Caco-2 (cell line): ENCODE measurements at regions not wholly inside any gene's neighbourhood (a gene's known extent, or its start where the extent isn't known, plus 50 kb on each side); places are given as distances from the start of the nearest gene placed in this dataset.

Experiments
- BruUV-seq: library from RNA; stranded (reverse); fragments of 400-500 nt; replicated peaks from 2 replicates; lab custom pipeline; 2021; lab: Mats Ljungman, UMichigan
- CTCF ChIA-PET: fragments of 300-600 bp; sonication (Branson Sonifier 250); formaldehyde crosslinking; loops from one replicate; lab custom pipeline; 2022; ENCODE audit warnings: antibody characterized with exemption; lab: Charles Lee
- POLR2A ChIA-PET: fragments of 300-600 bp; sonication (Branson Sonifier 250); formaldehyde crosslinking; loops from one replicate; lab custom pipeline; 2022; ENCODE audit warnings: antibody characterized with exemption; lab: Charles Lee
- DNase-seq, 2 experiments: peaks; one replicate each; pipeline versions ENCODE4 v3.0.0 to v3.0.0-alpha.2; 2020 to 2022
- H3K27me3 ChIP-seq: replicated peaks from 2 replicates; pipeline ENCODE4 v1.6.0; 2011; ENCODE audit warnings: low read length; ENCODE audit not compliant: control insufficient read depth, insufficient read depth
- H3K36me3 ChIP-seq: 2 replicates; pipeline ENCODE4 v1.5.1; 2011; ENCODE audit warnings: low read length; ENCODE audit not compliant: control insufficient read depth, insufficient read depth
- H3K4me1 ChIP-seq: fragments of 250-450 bp; sonication (Bioruptor Pico); 2 replicates; pipeline ENCODE4 v1.5.1; 2020; ENCODE audit warnings: mild to moderate bottlenecking
- H3K4me3 ChIP-seq: 2 replicates; pipeline ENCODE4 v1.5.1; 2011; ENCODE audit warnings: low read depth, mild to moderate bottlenecking, control low read depth, low read length
- H3K9me3 ChIP-seq: fragments of 250-450 bp; sonication (Bioruptor Pico); 2 replicates; pipeline ENCODE4 v1.5.1; 2020; ENCODE audit warnings: mild to moderate bottlenecking, moderate library complexity
- H3K27ac Mint-ChIP-seq: one replicate; pipeline ENCODE4 v1.8.0; 2022; ENCODE audit warnings: mixed read lengths; ENCODE audit not compliant: unreplicated experiment
- H3K27me3 Mint-ChIP-seq: one replicate; pipeline ENCODE4 v1.8.0; 2022; ENCODE audit warnings: mixed read lengths; ENCODE audit not compliant: insufficient read depth, unreplicated experiment
- H3K36me3 Mint-ChIP-seq: one replicate; pipeline ENCODE4 v1.8.0; 2022; ENCODE audit warnings: mild to moderate bottlenecking, mixed read lengths; ENCODE audit not compliant: insufficient read depth, unreplicated experiment
- H3K4me1 Mint-ChIP-seq: one replicate; pipeline ENCODE4 v1.8.0; 2022; ENCODE audit warnings: low read depth, mixed read lengths; ENCODE audit not compliant: unreplicated experiment
- H3K4me3 Mint-ChIP-seq: one replicate; pipeline ENCODE4 v1.8.0; 2022; ENCODE audit warnings: mild to moderate bottlenecking, moderate library complexity, mixed read lengths; ENCODE audit not compliant: unreplicated experiment
- H3K9me3 Mint-ChIP-seq: one replicate; pipeline ENCODE4 v1.8.0; 2022; ENCODE audit warnings: mixed read lengths; ENCODE audit not compliant: unreplicated experiment
- intact Hi-C: fragments of 100-400 bp; cut with micrococcal nuclease; formaldehyde crosslinking; loops from one replicate; pipeline ENCODE4 v1.10.0; 2022; ENCODE audit not compliant: unreplicated experiment
- TF ChIP-seq, protein P1 (sequence below), 2 experiments: fragments of 200-600 bp in 1 of 2; IDR thresholded peaks; 1 replicate in 1 of 2; 2 replicates in 1 of 2; pipeline versions ENCODE4 v1.5.1 to v1.8.0; 2011 to 2022; ENCODE audit warnings: antibody characterized with exemption in 1 of 2, control low read depth in 1 of 2, inconsistent platforms in 1 of 2, low read depth in 1 of 2, low read length in 1 of 2, mild to moderate bottlenecking in 1 of 2, moderate library complexity in 1 of 2; ENCODE audit not compliant: insufficient read depth in 1 of 2, severe bottlenecking in 1 of 2, unreplicated experiment in 1 of 2

DNA sequence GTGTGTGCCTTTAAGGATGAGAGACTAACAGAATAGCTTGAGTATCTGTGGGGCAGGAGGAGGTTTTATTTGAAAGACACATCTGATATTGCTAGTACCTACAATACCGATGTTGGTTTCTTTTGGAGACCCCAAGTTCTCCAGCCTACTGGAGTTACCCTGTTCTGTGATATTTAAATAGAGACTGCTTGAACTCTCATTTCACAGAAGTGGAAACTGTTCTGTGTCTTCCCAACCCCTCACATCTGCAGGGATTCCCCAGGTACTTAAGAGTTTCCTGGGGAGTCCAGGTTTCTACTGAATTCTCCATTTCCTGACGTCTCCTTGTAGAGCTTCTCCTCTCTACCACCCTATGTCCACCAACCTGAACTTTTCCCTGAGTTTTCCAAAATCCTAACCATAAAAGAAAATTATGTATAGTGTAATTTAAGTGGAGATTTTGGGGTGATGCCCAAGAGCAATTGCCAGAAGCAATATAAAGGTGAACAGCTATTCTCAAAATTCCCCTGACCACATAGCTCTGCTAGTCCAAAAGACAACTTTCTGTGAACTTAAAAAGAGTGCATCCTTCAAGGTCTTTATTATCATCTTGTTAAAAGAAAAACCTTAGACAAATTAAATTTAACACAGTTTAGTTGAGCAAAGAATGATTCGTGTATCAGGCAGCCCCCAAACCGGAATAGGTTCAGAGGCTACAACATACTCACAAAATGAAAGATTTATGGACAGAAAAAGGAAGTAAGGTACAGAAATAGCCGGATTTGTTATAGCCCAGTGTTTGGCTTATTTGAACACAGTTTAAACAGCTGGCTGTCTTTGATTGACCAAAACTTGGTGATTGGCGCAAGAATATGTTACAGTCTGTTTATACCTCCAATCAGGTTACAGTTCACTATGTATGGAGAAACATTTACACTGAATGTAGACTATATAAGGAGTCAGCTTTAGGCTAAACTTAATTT, 373.4 kb downstream of the NUAK1 start:
- Mint-ChIP-seq H3K4me3 (no peak overlapping the region), H3K27ac (no peak overlapping the region), H3K4me1 (no peaks in the 10 kb centered on the region), H3K27me3 (peaks cover 3% of the 10 kb centered on the region), H3K9me3 (no peaks in the 10 kb centered on the region), H3K36me3 (no peaks in the 10 kb centered on the region)
- intact Hi-C loops, result no loop called here
- POLR2A ChIA-PET, result no interaction called here
- Histone ChIP-seq H3K4me1 (no peaks in the 10 kb centered on the region), H3K4me3 (no peak overlapping the region), H3K27me3 (no peaks in the 10 kb centered on the region), H3K9me3 (no peaks in the 10 kb centered on the region), H3K36me3 (no peaks in the 10 kb centered on the region)
- DNase-seq, result no peak
- TF ChIP-seq, protein P1, sequence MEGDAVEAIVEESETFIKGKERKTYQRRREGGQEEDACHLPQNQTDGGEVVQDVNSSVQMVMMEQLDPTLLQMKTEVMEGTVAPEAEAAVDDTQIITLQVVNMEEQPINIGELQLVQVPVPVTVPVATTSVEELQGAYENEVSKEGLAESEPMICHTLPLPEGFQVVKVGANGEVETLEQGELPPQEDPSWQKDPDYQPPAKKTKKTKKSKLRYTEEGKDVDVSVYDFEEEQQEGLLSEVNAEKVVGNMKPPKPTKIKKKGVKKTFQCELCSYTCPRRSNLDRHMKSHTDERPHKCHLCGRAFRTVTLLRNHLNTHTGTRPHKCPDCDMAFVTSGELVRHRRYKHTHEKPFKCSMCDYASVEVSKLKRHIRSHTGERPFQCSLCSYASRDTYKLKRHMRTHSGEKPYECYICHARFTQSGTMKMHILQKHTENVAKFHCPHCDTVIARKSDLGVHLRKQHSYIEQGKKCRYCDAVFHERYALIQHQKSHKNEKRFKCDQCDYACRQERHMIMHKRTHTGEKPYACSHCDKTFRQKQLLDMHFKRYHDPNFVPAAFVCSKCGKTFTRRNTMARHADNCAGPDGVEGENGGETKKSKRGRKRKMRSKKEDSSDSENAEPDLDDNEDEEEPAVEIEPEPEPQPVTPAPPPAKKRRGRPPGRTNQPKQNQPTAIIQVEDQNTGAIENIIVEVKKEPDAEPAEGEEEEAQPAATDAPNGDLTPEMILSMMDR (IDR thresholded peaks at IDR 0.05; ENCODE audit: insufficient read depth in 1 of 2, low read depth in 1 of 2, low read length in 1 of 2, severe bottlenecking in 1 of 2, unreplicated experiment in 1 of 2), result no peak
- BruUV-seq, result no TSS peak
- CTCF ChIA-PET, result no interaction called here

GRCh38 chr12:105766029-105766428, 372.7 kb downstream of the NUAK1 start:
- H3K36me3 Mint-ChIP-seq, result no peaks in the 10 kb centered on the region
- CTCF ChIA-PET, result no interaction called here
- H3K9me3 Mint-ChIP-seq, result no peaks in the 10 kb centered on the region
- Histone ChIP-seq H3K9me3 (no peaks in the 10 kb centered on the region), H3K4me1 (no peaks in the 10 kb centered on the region), H3K36me3 (no peaks in the 10 kb centered on the region), H3K27me3 (no peaks in the 10 kb centered on the region), H3K4me3 (no peak overlapping the region)
- TF ChIP-seq, protein P1 (IDR thresholded peaks at IDR 0.05; ENCODE audit: insufficient read depth in 1 of 2, low read depth in 1 of 2, low read length in 1 of 2, severe bottlenecking in 1 of 2, unreplicated experiment in 1 of 2), result no peak
- no peaks in the 10 kb centered on the region for H3K4me1 Mint-ChIP-seq
- H3K27ac Mint-ChIP-seq, result no peak overlapping the region
- H3K4me3 Mint-ChIP-seq, result no peak overlapping the region
- no TSS peak for BruUV-seq
- DNase-seq, result no peak
- intact Hi-C loops, result no loop called here
- POLR2A ChIA-PET, result no interaction called here
- H3K27me3 Mint-ChIP-seq, result peaks cover 3% of the 10 kb centered on the region

DNA sequence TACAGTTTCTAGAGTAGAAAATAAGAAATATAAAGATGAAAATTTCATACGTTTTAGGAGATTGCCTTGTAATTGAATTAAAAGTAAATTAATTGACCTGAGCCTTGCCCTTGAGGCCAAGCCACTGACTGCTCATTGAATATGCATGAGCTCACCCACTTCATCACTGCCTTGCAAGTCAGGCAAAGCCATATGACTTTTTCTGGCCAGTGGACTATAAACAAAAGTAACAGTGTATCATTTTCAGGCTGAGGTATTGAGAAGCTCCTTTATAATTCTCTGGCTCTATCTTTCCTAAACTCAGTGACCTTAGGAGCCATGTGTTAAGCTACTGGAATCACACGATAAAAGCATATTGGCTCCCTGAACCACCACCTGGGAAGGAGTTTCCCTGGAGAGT, 369.3 kb downstream of the NUAK1 start:
- POLR2A ChIA-PET, result no interaction called here
- no peaks in the 10 kb centered on the region for H3K9me3 Mint-ChIP-seq

More for the DNA sequence above, 369.3 kb downstream of the NUAK1 start:
- no peaks in the 10 kb centered on the region for H3K27me3 ChIP-seq
- CTCF ChIA-PET, result no interaction called here
- H3K9me3 ChIP-seq, result no peaks in the 10 kb centered on the region
- TF ChIP-seq, protein P1 (IDR thresholded peaks at IDR 0.05; ENCODE audit: insufficient read depth in 1 of 2, low read depth in 1 of 2, low read length in 1 of 2, severe bottlenecking in 1 of 2, unreplicated experiment in 1 of 2), result no peak
- BruUV-seq, result no TSS peak
- no peaks in the 10 kb centered on the region for H3K4me1 Mint-ChIP-seq
- H3K27ac Mint-ChIP-seq, result no peak overlapping the region
- H3K27me3 Mint-ChIP-seq, result no peaks in the 10 kb centered on the region
- no peaks in the 10 kb centered on the region for H3K4me1 ChIP-seq
- intact Hi-C loops, result no loop called here
- H3K36me3 ChIP-seq, result no peaks in the 10 kb centered on the region
- H3K36me3 Mint-ChIP-seq, result no peaks in the 10 kb centered on the region
- no peak overlapping the region for H3K4me3 ChIP-seq
- no peak overlapping the region for H3K4me3 Mint-ChIP-seq
- no peak for DNase-seq
